HEK293T (cell line): ENCODE measurements at regions not wholly inside any gene's neighbourhood (a gene's known extent, or its start where the extent isn't known, plus 50 kb on each side); places are given as distances from the start of the nearest gene placed in this dataset.

Experiments
- ARNT ChIP-seq: fragments of 450-650 bp; IDR thresholded peaks from 2 replicates; pipeline ENCODE4 v1.6.1; 2017; ENCODE audit warnings: mild to moderate bottlenecking
- BHLHE40 ChIP-seq: fragments of 450-650 bp; IDR thresholded peaks from 2 replicates; pipeline ENCODE4 v1.6.1; 2016; ENCODE audit warnings: mild to moderate bottlenecking, moderate library complexity, borderline replicate concordance
- FOXK2 ChIP-seq: fragments of 450-650 bp; IDR thresholded peaks from 2 replicates; pipeline ENCODE4 v1.6.1; 2016; ENCODE audit warnings: mild to moderate bottlenecking
- HDGF ChIP-seq: fragments of 450-650 bp; IDR thresholded peaks from 2 replicates; pipeline ENCODE4 v1.6.1; 2017; ENCODE audit warnings: antibody characterized with exemption, borderline replicate concordance
- LEF1 ChIP-seq: fragments of 450-650 bp; IDR thresholded peaks from 2 replicates; pipeline ENCODE4 v1.6.1; 2017; ENCODE audit warnings: mild to moderate bottlenecking, borderline replicate concordance
- PKNOX1 ChIP-seq: fragments of 450-650 bp; IDR thresholded peaks from 2 replicates; pipeline ENCODE4 v1.6.1; 2016
- SUZ12 ChIP-seq: fragments of 450-650 bp; IDR thresholded peaks from 2 replicates; pipeline ENCODE4 v1.6.1; 2016; ENCODE audit warnings: mild to moderate bottlenecking
- TARDBP ChIP-seq: fragments of 450-650 bp; IDR thresholded peaks from 2 replicates; pipeline ENCODE4 v1.6.1; 2016
- ZNF384 ChIP-seq: fragments of 450-650 bp; IDR thresholded peaks from 2 replicates; pipeline ENCODE4 v1.6.1; 2016

GRCh38 chr12:126912111-126912510 lies 1354.9 kb upstream of the TMEM132C start:
- TF ChIP-seq FOXK2 (no peak), PKNOX1 (no peak), ARNT (no peak), SUZ12 (no peak), ZNF384 (no peak), BHLHE40 (no peak), TARDBP (no peak), LEF1 (no peak), HDGF (no peak)
